ENCODE measurements at regions not wholly inside any gene's neighbourhood (a gene's known extent, or its start where the extent isn't known, plus 50 kb on each side); places are given as distances from the start of the nearest gene placed in this dataset.

DNA sequence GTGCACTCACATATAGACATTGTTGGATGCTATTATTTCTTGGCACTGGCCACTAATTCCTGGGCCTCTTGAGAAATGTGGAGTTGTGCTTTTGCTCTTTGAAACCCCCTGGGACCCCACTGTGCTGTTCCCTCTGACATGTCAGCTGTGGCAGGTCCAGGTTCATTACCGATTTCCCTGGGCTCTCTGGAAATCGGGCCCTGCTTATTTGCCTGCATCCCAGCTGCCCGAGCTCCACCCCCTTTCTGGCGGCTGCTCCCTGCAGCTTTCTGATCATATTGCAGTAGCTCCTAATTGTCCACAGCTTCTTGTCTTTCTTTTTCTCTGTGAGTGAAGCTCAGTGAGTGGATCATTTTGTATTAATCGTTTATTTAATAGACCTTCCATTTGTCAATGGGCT is 183.7 kb upstream of the FAM78B start:
- H3K14ac ChIP-seq (ENCODE audit: insufficient read length), result no peak overlapping the region
- H3K27me3 ChIP-seq (replicated peaks in 1 of 4; ENCODE audit: control insufficient read depth in 3 of 4, extremely low read depth in 1 of 4, insufficient read depth in 3 of 4, low read length in 3 of 4), result no peaks in the 10 kb centered on the region
- H2AK5ac ChIP-seq (ENCODE audit: low read depth, low read length), result no peak overlapping the region
- no peaks in the 10 kb centered on the region for H3K23me2 ChIP-seq (ENCODE audit: low read depth, low read length)
- H3K4ac ChIP-seq (replicated peaks; ENCODE audit: insufficient read length, low read depth, low read length), result no peak overlapping the region
- H3K36me3 ChIP-seq (ENCODE audit: control insufficient read depth in 2 of 4, insufficient read depth in 4 of 4, low read length in 3 of 4), result no peaks in the 10 kb centered on the region
- ChIA-PET POLR2A (ENCODE audit: partially characterized antibody) (no interaction called here), CTCF (ENCODE audit: partially characterized antibody) (interaction anchor here (1.6 kb wide), 1 partner anchor 82 kb away, joined by 3 read pairs; no protein-coding TSS in a partner anchor)
- H3K79me1 ChIP-seq (ENCODE audit: low read depth, low read length), result no peaks in the 10 kb centered on the region
- H3K4me2 ChIP-seq (ENCODE audit: insufficient read depth in 1 of 2, low read depth in 2 of 2, low read length in 2 of 2), result no peak overlapping the region
- H2BK15ac ChIP-seq (ENCODE audit: low read length), result no peak overlapping the region
- no peak overlapping the region for H3K56ac ChIP-seq (replicated peaks; ENCODE audit: insufficient read length, low read depth, low read length)
- H2BK12ac ChIP-seq (ENCODE audit: low read depth, low read length), result no peak overlapping the region
- WGBS, 2 experiments (ENCODE audit: extremely low coverage in 1 of 2, insufficient coverage in 1 of 2, insufficient read length in 1 of 2, insufficient replicate concordance in 2 of 2, low coverage in 1 of 2, low lambda C conversion rate in 2 of 2, missing lambda C conversion rate in 1 of 2), result 69% methylated on average over 5 of the region's 5 CpGs; no CpG with 5 or more reads in 1 of the 2 experiments
- H2BK20ac ChIP-seq (ENCODE audit: low read length), result no peak overlapping the region
- H3K9me3 ChIP-seq (ENCODE audit: insufficient read depth in 2 of 2, low read depth in 1 of 2, low read length in 1 of 2), result no peaks in the 10 kb centered on the region; a peak in 1 of 4 replicates
- H3K79me2 ChIP-seq (ENCODE audit: control insufficient read depth in 1 of 2, insufficient read depth in 2 of 2, low read length in 2 of 2), result no peaks in the 10 kb centered on the region
- H2BK120ac ChIP-seq (replicated peaks; ENCODE audit: low read depth, low read length), result no peak overlapping the region
- DNase-seq (ENCODE audit: low read depth in 1 of 2, low spot score in 2 of 2), result no peak
- FAIRE-seq, result no peak
- H3K18ac ChIP-seq (ENCODE audit: extremely low read depth, low read length), result no peak overlapping the region
- H3K27ac ChIP-seq (ENCODE audit: low read depth, low read length), result no peak overlapping the region
- H2AFZ ChIP-seq (ENCODE audit: low read length), result no peak overlapping the region
- H4K91ac ChIP-seq (replicated peaks; ENCODE audit: insufficient read length, low read length), result no peak overlapping the region
- no peak overlapping the region for H3K4me3 ChIP-seq (ENCODE audit: extremely low read depth in 1 of 4, insufficient read depth in 2 of 4, low read depth in 3 of 4, low read length in 4 of 4)
- TF ChIP-seq TCF12 (IDR thresholded peaks at IDR 0.05; ENCODE audit: low read depth, low read length) (no peak), BCL11A (IDR thresholded peaks at IDR 0.05; ENCODE audit: low read depth in 2 of 2, low read length in 2 of 2) (no peak), FOSL1 (IDR thresholded peaks at IDR 0.05; ENCODE audit: insufficient read depth, low read depth, low read length) (no peak), NRF1 (IDR thresholded peaks at IDR 0.05; ENCODE audit: low read depth, low read length) (no peak), YY1 (IDR thresholded peaks at IDR 0.05; ENCODE audit: low read depth, low read length) (no peak), NANOG (IDR thresholded peaks at IDR 0.05; ENCODE audit: insufficient read depth, low read depth, low read length, poor library complexity, severe bottlenecking) (no peak), HDAC6 (IDR thresholded peaks at IDR 0.05; ENCODE audit: low read depth, low read length) (no peak)
- TF ChIP-seq, protein P1, sequence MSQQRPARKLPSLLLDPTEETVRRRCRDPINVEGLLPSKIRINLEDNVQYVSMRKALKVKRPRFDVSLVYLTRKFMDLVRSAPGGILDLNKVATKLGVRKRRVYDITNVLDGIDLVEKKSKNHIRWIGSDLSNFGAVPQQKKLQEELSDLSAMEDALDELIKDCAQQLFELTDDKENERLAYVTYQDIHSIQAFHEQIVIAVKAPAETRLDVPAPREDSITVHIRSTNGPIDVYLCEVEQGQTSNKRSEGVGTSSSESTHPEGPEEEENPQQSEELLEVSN (IDR thresholded peaks at IDR 0.05), result no peak
- H4K20me1 ChIP-seq (replicated peaks in 1 of 2; ENCODE audit: control insufficient read depth in 1 of 2, insufficient read depth in 2 of 2, low read length in 2 of 2), result no peaks in the 10 kb centered on the region
- 0 out of 2 replicates have a peak overlapping the region, but pooled peaks have one; percentile 71 for H4K8ac ChIP-seq (ENCODE audit: extremely low read depth, insufficient read depth, low read length)
- H3K23ac ChIP-seq (ENCODE audit: insufficient read length), result no peak overlapping the region
- no peak overlapping the region for H2BK5ac ChIP-seq (ENCODE audit: low read depth, low read length)
- no peak overlapping the region for H3K9ac ChIP-seq (replicated peaks in 1 of 4; ENCODE audit: extremely low read depth in 1 of 4, low read depth in 3 of 4, low read length in 3 of 4)
- no peaks in the 10 kb centered on the region for H3K4me1 ChIP-seq (replicated peaks in 1 of 4; ENCODE audit: control insufficient read depth in 3 of 4, insufficient read depth in 4 of 4, low read length in 3 of 4)
- no peak overlapping the region for H4K5ac ChIP-seq (ENCODE audit: insufficient read length, low read depth, low read length)

All from H1 (cell line).